GM21423 (cell line): ENCODE measurements at regions not wholly inside any gene's neighbourhood (a gene's known extent, or its start where the extent isn't known, plus 50 kb on each side); places are given as distances from the start of the nearest gene placed in this dataset.

Experiments
- ATAC-seq: cut with Tn5 transposase; IDR thresholded peaks from one replicate; pipeline ENCODE4 v1.9.1; 2021; ENCODE audit warnings: mild to moderate bottlenecking, moderate library complexity; ENCODE audit not compliant: unreplicated experiment

GRCh38 chr13:100817928-100818327 is 143.3 kb upstream of the TMTC4 start:
- ATAC-seq: no peak

GRCh38 chr13:100815476-100816046 is 141.0 kb upstream of the TMTC4 start:
- ATAC-seq: no peak

- no peak for ATAC-seq
These were observed 138.5 kb upstream of the TMTC4 start for GRCh38 chr13:100812982-100813584.

- no peak for ATAC-seq
These were observed 137.3 kb upstream of the TMTC4 start for GRCh38 chr13:100811928-100812327.

GRCh38 chr13:100811024-100811865 is 136.7 kb upstream of the TMTC4 start:
- no peak for ATAC-seq

- no peak for ATAC-seq
These were observed 135.9 kb upstream of the TMTC4 start for GRCh38 chr13:100810481-100810880.

GRCh38 chr13:100809856-100810255 is 135.3 kb upstream of the TMTC4 start:
- no peak for ATAC-seq

GRCh38 chr13:100809129-100809390 is 134.5 kb upstream of the TMTC4 start:
- ATAC-seq: no peak

- no peak for ATAC-seq
These were observed 133.9 kb upstream of the TMTC4 start for GRCh38 chr13:100808330-100809128.

GRCh38 chr13:100803091-100803490 is 128.5 kb upstream of the TMTC4 start:
- ATAC-seq: no peak

- no peak for ATAC-seq
These were observed 125.8 kb upstream of the TMTC4 start for GRCh38 chr13:100800283-100800875.

GRCh38 chr13:100798739-100799361 is 124.3 kb upstream of the TMTC4 start:
- ATAC-seq: no peak

- no peak for ATAC-seq
These were observed 123.3 kb upstream of the TMTC4 start for GRCh38 chr13:100797921-100798320.

- no peak for ATAC-seq
These were observed 121.9 kb upstream of the TMTC4 start for GRCh38 chr13:100796463-100796862.

- no peak for ATAC-seq
These were observed 120.0 kb upstream of the TMTC4 start for GRCh38 chr13:100794575-100794974.

GRCh38 chr13:100790405-100790804 is 115.8 kb upstream of the TMTC4 start:
- no peak for ATAC-seq

GRCh38 chr13:100789968-100790367 is 115.4 kb upstream of the TMTC4 start:
- ATAC-seq: peak; percentile 84

GRCh38 chr13:100789481-100789880 is 114.9 kb upstream of the TMTC4 start:
- ATAC-seq: no peak

- no peak for ATAC-seq
These were observed 114.4 kb upstream of the TMTC4 start for GRCh38 chr13:100789025-100789424.

- ATAC-seq: no peak
These were observed 113.9 kb upstream of the TMTC4 start for GRCh38 chr13:100788540-100788939.

- no peak for ATAC-seq
These were observed 113.3 kb upstream of the TMTC4 start for GRCh38 chr13:100787899-100788298.
